ENCODE measurements at regions not wholly inside any gene's neighbourhood (a gene's known extent, or its start where the extent isn't known, plus 50 kb on each side); places are given as distances from the start of the nearest gene placed in this dataset.
"Not testable (repeated sequence)": the region's sequence is repeated elsewhere in the genome, so short reads cannot be mapped to it uniquely, and the experiment has no call there.

DNA sequence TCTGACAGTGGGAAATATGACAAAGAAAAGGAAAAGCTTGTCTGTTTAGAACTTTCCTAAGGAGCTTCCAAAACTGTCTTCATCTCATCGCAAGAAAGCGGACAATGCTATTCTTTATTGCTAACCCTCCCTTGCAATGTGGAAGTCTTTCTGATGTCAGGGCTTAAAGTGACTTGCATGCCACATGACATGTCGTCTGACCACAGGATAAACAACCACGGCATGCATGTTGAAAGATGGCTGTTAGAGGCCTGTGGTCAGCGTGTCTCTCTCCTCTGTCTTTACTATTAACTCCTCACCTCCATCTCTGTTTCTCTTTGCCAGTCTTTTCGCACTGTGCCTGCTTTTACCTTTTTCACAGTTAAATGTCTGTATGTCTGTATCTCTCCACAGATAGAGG, 389.8 kb downstream of the LNPK start:
- no peak for DNase-seq (ENCODE audit: low read depth in 2 of 2)

DNA sequence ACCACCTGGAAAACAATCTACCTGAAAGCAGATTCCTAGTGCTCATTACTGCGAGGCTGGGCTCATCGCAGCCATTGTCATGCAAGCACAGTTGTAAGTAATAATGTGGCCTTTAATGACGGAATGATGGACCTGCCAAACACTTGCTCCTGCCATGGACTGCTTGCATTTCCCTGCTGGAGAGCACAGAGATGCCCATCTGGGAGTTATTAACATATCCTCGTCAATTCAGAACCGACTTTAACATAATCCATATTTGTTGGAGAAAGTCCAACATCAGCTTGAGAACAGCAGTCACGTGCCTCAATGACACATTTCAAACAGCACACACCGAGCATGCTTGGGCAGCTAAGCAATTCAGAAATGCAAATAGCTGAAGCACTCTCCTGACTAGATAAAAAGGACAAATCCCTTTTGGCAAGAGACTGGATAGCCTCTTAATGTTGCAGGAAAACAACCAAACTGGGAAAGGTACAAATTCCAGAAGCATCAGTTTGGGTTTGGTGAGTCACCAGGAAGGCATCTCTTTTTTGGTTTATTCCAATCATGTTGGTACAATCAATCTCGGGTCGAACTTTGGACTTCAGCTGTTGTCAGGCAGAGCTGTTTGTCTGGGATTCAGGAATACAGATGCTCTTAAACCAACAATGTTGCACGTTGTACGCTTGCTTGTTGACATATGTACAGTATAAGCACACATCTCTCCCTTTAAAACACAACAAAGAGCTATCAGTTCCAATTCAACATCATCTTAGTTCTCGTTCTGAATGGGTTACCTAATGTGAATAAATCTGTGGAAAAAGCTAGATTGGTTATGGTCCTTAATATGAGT, 395.8 kb downstream of the LNPK start:
- DNase-seq (ENCODE audit: low read depth in 2 of 2) = peak; percentile 89 to 90

DNA sequence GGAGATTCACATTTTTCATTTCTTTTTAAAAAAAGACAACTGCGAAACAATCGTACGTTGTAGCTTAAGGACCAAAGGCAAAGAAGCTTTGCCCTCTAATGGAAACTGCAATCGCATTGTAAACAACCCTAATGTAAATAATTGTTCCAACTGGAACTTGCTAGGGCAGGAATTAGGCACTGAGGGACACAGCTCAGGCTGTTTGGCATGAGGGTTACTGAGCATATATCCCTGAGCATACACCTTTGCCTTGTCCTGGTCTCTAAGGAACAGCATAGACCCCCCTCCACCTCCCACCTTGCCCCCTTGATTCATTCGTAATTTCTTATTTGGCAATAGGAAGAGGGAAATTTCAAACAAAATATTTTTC, 396.4 kb downstream of the LNPK start:
- no peak for DNase-seq (ENCODE audit: low read depth in 2 of 2)

DNA sequence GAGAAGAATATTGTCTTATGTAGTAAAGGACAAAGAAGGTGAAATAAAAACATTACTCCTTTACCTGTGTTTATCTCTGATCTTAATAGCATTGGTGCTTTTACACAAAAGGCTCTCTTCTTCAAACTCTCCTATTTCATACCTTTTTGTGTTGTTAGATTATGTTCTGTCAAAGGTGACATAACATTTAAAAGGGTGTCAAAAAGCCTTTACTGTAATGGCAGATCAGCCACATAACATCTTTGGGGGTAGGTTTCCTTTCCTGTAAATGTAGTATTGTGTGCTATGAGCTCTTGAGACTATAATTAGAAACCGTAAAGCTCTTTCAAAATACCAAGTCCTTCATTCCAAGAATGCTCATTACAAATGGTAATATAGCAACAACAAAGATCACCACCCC, 400.1 kb downstream of the LNPK start:
- no peak for DNase-seq (ENCODE audit: low read depth in 2 of 2)

DNA sequence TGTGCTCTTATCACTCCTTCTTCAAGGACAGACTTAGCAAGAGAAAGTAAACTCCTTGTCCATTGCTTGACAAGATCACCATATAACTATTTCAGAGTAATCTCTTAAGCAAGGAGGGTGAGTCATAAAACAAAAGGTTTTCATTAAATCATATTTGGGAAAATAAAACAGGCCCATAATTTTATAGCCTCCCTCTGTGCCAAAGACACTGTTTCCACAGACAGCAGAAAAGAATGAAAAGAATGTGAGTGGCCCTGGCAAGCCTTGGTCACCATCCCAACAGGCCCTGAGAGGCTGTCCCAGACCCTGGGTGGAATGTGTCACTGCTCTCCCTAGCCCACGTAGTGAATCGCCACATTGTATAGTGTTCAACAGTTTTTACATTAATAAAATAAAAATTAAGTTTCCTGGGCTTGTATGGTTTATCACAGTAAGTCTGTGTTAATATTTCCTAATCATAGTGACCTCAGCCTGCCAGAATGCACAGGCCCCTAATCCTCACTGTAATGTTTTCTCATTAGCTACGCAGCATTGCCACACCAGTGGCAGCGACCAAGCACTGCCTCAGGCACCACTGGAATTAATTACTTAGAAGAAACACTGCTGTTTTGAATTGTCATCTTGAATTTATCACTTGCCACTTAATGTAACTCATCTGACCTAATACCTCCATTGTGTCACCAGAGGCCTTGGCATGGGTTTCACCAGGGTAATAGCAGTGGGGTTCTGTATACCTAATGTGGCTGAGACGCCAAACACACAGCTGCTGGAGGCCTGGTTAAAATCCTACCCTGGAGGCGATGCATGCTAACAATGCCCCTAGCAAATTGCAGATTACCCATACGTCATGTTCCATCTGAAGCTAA, 401.9 kb downstream of the LNPK start:
- DNase-seq (ENCODE audit: low read depth in 2 of 2) = peak; percentile 68 to 72

DNA sequence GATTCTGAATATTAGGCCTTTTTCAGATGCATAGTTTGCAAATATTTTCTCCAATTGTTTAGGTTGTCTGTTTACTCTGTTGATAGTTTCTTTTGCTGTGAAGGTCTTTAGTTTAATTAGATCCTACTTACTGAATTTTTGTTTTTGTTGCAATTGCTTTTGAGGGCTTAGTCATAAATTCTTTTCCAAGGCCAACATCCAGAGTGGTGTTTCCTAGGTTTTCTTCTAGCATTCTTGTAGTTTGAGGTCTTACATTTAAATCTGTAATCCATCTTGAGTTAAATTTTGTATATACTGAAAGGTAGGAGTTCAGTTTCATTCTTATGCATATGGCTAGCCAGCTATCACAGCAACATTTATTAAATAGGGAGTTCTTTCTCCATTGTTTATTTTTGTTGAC, 404.8 kb downstream of the LNPK start:
- peak; percentile 26 to 28 for DNase-seq (ENCODE audit: low read depth in 2 of 2)

DNA sequence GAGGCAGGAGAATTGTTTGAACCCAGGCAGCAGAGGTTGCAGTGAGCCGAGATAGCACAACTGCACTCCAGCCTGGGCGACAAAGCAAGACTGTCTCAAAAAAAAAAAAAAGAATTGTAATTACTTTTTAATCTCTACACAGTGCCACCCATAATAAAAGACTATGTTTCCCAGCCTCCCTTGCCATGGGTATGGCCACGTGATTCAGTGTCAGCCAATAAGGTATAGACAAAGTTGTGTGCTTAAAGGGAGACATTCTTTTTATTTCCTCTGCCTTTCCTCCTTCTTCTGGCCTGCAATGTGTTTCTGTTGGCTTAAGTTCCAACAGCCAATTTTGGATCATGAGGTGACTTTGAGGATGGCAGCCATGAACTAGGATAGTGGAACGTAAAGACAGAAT, 406.9 kb downstream of the LNPK start:
- no peak for DNase-seq (ENCODE audit: low read depth in 2 of 2)

DNA sequence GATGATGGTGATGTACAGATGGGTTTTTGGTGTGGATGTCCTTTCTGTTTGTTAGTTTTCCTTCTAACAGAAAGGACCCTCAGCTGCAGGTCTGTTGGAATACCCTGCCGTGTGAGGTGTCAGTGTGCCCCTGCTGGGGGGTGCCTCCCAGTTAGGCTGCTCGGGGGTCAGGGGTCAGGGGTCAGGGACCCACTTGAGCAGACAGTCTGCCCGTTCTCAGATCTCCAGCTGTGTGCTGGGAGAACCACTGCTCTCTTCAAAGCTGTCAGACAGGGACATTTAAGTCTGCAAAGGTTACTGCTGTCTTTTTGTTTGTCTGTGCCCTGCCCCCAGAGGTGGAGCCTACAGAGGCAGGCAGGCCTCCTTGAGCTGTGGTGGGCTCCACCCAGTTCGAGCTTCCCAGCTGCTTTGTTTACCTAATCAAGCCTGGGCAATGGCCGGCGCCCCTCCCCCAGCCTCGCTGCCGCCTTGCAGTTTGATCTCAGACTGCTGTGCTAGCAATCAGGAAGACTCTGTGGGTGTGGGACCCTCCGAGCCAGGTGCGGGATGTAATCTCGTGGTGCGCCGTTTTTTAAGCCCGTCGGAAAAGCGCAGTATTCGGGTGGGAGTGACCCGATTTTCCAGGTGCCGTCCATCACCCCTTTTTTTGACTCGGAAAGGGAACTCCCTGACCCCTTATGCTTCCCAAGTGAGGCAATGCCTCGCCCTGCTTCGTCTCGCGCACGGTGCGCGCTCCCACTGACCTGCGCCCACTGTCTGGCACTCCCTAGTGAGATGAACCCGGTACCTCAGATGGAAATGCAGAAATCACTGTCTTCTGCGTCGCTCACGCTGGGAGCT, 408.2 kb downstream of the LNPK start:
- not testable (repeated sequence) for DNase-seq (ENCODE audit: low read depth in 2 of 2)

DNA sequence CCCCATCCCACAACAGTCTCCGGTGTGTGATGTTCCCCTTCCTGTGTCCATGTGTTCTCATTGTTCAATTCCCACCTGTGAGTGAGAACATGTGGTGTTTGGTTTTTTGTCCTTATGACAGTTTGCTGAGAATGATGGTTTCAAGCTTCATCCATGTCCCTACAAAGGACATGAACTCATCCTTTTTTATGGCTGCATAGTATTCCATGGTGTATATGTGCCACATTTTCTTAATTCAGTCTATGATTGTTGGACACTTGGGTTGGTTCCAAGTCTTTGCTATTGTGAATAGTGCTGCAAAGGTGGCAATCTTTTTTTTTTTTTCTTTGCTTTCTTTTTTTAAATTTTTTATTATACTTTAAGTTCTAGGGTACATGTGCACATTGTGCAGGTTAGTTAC, 406.7 kb upstream of the ATP5MC3 start:
- not testable (repeated sequence) for DNase-seq (ENCODE audit: low read depth in 2 of 2)

DNA sequence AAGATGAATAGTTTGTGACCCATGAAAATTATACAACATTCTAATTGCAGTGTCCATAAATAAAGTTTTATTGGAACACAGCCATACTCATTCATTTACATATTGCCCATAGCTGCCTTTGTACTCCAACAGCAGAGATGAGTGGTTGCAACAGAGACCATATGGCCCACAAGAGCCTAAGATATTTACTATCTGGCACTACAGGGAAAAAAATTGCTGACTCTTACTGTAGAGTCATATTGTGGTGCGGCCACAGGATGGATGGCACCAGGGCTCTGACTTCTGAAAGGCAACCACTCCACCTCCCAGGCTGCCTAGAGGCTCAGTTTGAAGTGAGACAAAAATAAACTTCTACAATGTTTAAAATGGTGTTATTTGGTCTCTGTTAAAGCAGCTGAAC, 404.0 kb upstream of the ATP5MC3 start:
- no peak for DNase-seq (ENCODE audit: low read depth in 2 of 2)

DNA sequence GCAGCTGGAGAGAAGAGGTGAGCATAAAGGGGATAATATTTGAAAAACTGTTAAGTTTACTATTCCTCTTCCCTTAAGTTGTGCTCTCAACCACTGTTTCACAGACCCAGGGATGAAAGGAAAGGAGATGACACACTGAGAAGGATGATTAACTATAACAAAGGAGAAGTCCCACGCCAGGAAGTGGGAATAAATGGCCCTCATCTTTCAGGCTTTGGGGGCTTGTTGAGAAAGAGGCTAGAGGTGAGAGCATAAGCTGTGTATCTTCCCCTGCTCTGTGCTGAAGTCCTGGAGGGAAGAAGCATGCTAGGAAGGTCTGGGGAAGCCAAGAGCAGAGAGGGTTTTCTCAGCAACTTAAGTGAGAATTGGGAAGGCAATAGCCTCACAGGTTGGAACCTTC, 399.1 kb upstream of the ATP5MC3 start:
- DNase-seq (ENCODE audit: low read depth in 2 of 2) = no peak

DNA sequence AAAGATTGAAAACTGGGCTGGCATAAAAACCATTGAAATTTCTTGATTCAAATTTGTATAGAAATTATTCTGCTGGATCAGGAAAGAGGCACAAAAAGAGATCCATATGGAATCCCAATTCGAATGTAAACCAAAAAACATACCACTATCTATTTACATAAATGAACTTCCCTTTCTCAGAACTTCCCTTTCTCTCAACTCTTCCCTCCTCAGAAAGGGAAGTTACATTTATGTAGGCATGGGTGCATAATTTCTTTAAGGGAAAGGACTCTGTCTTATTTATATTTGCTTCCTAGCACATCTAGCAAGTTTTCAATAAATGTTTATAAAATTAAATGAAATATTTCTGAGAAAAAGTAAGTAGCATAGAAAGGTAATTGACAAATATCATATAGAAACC, 398.1 kb upstream of the ATP5MC3 start:
- DNase-seq (ENCODE audit: low read depth in 2 of 2) = no peak

DNA sequence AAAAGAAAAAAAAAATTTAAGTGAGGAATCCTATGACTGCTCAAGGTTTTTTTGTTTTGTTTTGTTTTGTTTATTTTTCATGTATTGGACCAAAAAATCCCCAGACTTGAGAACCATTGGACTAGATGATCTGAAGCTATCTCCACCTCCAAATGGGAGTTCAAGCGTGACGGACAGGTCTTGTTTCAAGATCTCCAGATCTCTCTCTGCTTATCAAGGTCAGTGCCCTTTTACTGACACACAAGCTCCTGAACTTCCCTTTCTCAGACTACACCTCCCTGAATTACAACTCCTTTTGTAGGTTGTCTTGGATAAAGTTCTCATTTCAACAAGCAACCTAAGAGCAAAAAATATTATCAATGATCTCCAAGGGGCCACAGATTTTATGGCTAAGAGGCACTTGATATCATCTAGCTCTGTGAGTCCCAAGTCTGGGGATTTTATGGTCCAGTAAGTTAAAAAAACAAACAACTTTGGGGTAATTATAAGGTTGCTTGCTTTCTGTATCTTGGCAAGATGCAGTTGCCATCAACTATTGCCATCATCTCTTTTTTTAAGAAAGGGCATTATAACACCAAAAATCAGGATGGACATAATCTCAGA, 396.0 kb upstream of the ATP5MC3 start:
- DNase-seq (ENCODE audit: low read depth in 2 of 2) = no peak

DNA sequence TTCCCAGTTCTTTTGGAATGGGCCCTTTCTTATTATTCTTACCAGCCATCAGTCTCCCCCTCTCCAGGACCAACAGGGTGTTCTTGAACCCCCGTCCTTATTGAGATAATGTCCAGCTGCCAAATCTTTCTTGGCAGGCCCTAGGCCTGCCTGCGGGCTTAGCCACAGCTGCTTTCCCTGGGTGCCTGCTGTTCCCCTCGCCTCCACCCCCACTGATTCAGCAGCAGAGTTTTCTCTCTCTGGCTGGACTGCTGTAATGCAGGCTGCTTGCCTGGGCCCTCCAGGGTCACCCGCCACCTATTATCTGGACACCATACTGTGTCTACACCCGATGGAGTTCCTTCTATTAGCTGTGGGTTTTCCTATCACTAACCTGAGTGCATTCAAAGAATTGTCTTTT, 395.4 kb upstream of the ATP5MC3 start:
- DNase-seq (ENCODE audit: low read depth in 2 of 2) = no peak

DNA sequence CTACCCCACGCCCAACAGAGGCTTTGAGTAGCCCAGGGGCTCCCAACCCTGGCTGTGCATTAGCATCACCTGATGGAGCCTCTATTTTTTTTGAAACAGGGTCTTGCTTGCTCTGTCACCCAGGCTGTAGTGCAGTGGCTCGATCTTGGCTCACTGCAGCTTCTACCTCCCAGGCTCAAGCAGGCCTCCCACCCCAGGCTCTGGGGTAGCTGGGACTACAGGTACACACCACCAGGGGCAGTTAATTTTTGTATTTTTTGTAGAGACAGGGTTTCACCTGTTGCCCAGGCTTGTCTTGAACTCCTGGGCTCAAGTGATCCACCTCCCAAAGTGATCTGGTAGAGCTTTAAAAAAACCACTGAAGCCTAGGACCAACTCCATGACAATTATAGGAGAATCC, 394.8 kb upstream of the ATP5MC3 start:
- no peak for DNase-seq (ENCODE audit: low read depth in 2 of 2)

DNA sequence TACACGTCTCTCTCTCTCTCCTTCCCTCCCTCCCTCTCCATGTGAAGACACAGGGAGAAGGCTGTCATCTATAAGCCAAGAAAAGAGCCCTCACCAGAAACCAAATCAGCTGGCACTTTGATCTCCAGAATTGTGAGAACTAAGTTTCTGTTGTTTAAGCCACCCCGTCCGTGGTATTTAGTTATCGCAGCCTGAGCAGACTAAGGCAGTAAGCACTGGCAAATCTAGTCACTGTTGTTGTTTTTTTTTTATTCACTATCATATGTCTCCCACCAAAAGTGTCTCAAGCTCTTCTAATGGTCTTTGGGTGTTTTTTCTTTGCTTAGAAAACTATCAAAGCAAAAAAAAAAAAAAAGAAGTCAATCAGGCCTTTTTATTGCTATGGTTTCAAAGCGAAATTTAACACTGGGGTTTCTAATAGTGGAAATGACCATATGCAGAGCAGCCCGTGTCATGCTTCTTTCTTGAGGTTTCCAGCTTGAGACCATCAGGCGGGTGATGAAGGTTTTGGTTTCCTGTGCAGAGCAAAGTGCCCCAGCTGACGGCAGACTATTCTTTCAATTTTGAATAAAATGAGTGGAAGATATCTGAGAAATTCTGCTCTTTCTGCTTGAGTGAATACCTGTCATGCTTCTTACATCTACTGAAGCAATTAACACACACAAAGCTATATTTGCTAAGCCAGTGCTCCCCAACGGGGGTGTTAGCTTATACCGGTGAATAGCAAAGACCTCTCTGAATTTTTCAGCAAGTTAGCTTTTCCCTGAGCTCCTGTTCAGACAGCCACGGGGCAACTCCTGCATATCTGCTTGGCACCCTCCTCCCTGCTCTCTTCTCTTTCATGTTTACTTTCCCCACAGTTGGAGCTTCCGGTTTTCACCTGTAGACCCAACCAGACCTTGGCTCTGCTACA, 394.1 kb upstream of the ATP5MC3 start:
- DNase-seq (ENCODE audit: low read depth in 2 of 2) = no peak

DNA sequence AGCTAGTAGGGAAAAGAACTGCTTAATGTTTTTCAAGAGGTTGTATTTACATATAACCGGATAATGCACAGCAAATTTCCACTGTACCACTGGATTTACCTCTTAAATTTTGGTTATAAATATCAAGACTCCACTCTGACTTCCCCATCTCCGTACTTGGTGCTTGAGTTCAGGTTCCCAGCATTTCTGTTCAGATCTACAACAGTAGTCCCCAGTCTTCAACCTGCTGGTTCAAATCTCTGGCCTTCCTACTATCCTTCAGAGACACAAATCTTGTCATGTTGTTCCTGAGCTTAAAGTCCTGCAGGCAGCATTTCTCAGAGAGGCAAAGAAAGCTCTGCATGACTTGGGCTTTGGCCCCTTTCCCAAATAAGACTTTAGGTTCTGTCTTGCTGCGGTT, 392.6 kb upstream of the ATP5MC3 start:
- no peak for DNase-seq (ENCODE audit: low read depth in 2 of 2)

DNA sequence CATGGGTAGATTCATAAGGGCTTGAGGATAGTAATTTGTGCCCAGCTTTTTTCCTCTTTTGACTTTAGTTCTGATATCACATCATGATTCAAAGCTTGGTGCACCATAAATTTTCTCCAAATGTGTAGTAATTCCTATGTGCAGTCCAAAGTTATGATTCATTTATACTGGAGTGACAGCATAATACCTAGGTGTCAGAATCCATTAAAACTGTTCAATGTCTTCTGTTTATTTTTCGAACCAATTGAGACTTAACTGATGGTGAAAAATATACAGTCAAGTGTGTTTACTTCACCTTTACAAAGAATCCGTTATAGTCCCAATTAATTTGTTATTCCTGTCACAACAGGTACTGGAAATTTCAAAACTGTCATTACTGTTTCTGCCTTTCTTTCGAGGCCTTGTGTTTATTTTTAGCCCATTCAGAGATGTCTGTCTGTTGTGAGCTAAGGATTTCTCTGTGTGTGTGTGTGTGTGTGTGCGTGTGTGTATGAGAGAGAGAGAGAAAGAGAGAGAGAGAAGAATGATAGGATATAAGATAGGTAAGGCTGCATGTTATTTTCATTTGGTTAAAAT, 389.7 kb upstream of the ATP5MC3 start:
- no peak for DNase-seq (ENCODE audit: low read depth in 2 of 2)

DNA sequence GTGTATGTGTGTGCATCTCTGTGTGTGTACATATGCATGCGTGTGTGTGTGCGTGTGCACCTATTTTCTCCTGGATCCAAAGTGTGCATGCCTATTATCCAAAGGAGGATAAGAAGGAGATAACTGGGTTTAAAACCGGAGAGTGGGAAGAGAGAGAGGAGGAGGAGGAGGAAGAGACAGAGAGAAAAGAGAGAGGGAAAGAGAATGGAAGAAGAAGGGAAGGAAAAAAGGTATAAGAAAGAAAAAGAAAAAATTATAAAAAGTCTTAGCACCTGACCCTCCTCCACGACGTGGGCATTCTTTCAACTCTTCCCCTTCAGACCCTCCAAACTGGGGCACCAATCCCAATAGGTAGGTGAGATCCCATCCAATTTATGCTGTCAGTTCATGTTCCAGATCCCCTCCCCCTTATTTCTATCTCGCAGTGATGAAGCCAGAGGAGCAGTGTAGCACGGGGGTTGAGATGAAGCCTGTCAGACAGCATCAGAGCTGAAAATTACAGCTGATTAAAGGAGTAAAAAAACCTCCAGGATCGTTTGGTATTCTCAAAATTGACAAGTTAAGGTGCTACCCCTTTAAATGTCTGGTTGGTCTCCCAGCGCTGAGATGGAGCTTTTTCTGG, 386.7 kb upstream of the ATP5MC3 start:
- DNase-seq (ENCODE audit: low read depth in 2 of 2) = no peak

All from fibroblast of skin of left biceps (primary cell).